ENCODE measurements at regions not wholly inside any gene's neighbourhood (a gene's known extent, or its start where the extent isn't known, plus 50 kb on each side); places are given as distances from the start of the nearest gene placed in this dataset.

DNA sequence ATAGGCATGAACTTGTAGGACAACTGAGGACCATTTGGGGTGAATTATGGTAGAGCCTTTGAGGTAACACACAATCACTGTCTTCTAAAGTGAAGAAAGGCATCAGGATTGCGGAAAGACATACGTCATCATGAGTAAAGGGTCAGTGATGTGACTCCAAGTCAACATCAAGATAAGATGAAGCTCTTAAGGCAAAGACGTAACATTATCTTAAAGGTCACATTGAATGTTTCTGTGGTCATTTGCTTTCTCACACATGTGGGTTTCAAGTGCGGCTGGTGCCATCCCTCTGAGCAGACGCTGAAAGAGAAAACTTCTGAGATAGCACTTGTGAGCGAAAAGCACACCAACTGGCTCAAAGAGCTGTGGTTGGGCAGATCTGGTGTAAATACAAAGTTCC, 63.3 kb upstream of the GRAMD2B start:
- no peak overlapping the region for H3K4me3 Mint-ChIP-seq
- peaks cover under 1% of the 10 kb centered on the region for H3K4me1 ChIP-seq (ENCODE audit: insufficient read depth, low read length)
- no peaks in the 10 kb centered on the region for H3K27me3 Mint-ChIP-seq
- ATAC-seq (ENCODE audit: poor library complexity): no peak
- H3K27ac ChIP-seq (ENCODE audit: low read depth in 1 of 2, low read length in 2 of 2): no peak overlapping the region
- H3K36me3 Mint-ChIP-seq (ENCODE audit: low read depth): no peaks in the 10 kb centered on the region
- no peak overlapping the region for H3K4me3 ChIP-seq (ENCODE audit: low read length)
- no peaks in the 10 kb centered on the region for H3K27me3 ChIP-seq (ENCODE audit: control insufficient read depth in 1 of 2, insufficient read depth in 2 of 2, low read length in 2 of 2)
- intact Hi-C loops (cut with DNase I, micrococcal nuclease): loop anchor here in 1 of 2 experiments (5.0 kb wide), 1 partner anchor 132 kb away; no protein-coding TSS in a partner anchor
- H3K36me3 ChIP-seq (ENCODE audit: insufficient read depth, low read length): no peaks in the 10 kb centered on the region
- no peak for DNase-seq
- H3K9me3 ChIP-seq (ENCODE audit: control insufficient read depth in 1 of 2, insufficient read depth in 1 of 2, low read length in 2 of 2): no peaks in the 10 kb centered on the region
- H3K9me3 Mint-ChIP-seq: no peaks in the 10 kb centered on the region
- peaks cover 7% of the 10 kb centered on the region for H3K4me1 Mint-ChIP-seq (ENCODE audit: low read depth)
- no peak overlapping the region for H3K27ac Mint-ChIP-seq
- TF ChIP-seq, protein P1, sequence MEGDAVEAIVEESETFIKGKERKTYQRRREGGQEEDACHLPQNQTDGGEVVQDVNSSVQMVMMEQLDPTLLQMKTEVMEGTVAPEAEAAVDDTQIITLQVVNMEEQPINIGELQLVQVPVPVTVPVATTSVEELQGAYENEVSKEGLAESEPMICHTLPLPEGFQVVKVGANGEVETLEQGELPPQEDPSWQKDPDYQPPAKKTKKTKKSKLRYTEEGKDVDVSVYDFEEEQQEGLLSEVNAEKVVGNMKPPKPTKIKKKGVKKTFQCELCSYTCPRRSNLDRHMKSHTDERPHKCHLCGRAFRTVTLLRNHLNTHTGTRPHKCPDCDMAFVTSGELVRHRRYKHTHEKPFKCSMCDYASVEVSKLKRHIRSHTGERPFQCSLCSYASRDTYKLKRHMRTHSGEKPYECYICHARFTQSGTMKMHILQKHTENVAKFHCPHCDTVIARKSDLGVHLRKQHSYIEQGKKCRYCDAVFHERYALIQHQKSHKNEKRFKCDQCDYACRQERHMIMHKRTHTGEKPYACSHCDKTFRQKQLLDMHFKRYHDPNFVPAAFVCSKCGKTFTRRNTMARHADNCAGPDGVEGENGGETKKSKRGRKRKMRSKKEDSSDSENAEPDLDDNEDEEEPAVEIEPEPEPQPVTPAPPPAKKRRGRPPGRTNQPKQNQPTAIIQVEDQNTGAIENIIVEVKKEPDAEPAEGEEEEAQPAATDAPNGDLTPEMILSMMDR (IDR thresholded peaks at IDR 0.05): no peak
- CTCF ChIA-PET: no interaction called here
- POLR2A ChIA-PET: no interaction called here

DNA sequence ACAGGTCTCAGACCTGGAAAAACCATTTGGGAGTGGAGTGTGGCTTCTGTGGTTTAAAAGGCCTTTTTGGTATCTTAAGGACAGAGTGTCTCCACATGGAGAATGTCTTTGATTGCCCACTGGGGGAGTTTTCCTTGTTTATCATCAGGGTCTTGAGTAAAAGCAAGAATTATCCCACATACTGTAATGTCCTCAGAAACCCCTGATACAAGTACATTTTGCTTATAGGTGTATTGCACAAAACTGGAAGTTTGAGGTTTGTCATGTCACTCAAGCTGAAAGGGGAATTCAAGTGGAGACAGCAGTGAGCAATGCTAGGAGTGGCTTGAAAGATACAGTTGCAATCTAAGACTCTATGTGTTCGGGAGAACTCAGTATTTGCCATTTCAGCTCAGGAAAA, 62.7 kb upstream of the GRAMD2B start:
- TF ChIP-seq, protein P1 (IDR thresholded peaks at IDR 0.05): no peak
- POLR2A ChIA-PET: no interaction called here
- no peak for ATAC-seq (ENCODE audit: poor library complexity)
- Mint-ChIP-seq H3K4me3 (no peak overlapping the region), H3K27me3 (no peaks in the 10 kb centered on the region), H3K27ac (no peak overlapping the region), H3K36me3 (ENCODE audit: low read depth) (no peaks in the 10 kb centered on the region), H3K4me1 (ENCODE audit: low read depth) (peaks cover 1% of the 10 kb centered on the region), H3K9me3 (no peaks in the 10 kb centered on the region)
- Histone ChIP-seq H3K36me3 (ENCODE audit: insufficient read depth, low read length) (no peaks in the 10 kb centered on the region), H3K27ac (ENCODE audit: low read depth in 1 of 2, low read length in 2 of 2) (no peak overlapping the region), H3K4me3 (ENCODE audit: low read length) (no peak overlapping the region), H3K9me3 (ENCODE audit: control insufficient read depth in 1 of 2, insufficient read depth in 1 of 2, low read length in 2 of 2) (no peaks in the 10 kb centered on the region), H3K27me3 (ENCODE audit: control insufficient read depth in 1 of 2, insufficient read depth in 2 of 2, low read length in 2 of 2) (no peaks in the 10 kb centered on the region), H3K4me1 (ENCODE audit: insufficient read depth, low read length) (no peaks in the 10 kb centered on the region)
- DNase-seq: peak in 2 of 14 experiments; percentile 18 to 31
- CTCF ChIA-PET: interaction anchor here (0.9 kb wide), 1 partner anchor 179 kb away, joined by 3 read pairs; no protein-coding TSS in a partner anchor
- intact Hi-C loops (cut with DNase I, micrococcal nuclease): no loop called here

DNA sequence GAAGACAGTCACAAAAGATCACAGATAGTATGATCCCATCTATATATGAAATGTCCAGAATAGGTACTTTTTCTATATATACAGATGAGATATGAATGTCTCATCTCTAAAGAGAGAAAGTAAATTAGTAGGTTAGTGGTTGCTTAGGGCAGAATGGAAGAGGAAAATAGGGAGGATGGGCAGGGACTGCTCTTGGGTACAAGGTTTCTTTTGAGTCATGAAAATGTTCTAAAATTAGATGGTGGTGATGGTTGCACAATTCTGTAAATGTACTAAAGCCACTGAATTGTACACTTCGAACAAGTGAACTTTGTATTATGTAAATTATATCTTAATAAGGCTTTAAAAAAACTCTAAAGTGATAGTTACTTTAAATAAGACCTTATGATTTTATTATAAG, 59.6 kb upstream of the GRAMD2B start:
- H3K27me3 Mint-ChIP-seq: no peaks in the 10 kb centered on the region
- Histone ChIP-seq H3K27ac (ENCODE audit: low read depth in 1 of 2, low read length in 2 of 2) (no peak overlapping the region), H3K36me3 (ENCODE audit: insufficient read depth, low read length) (no peaks in the 10 kb centered on the region), H3K4me1 (ENCODE audit: insufficient read depth, low read length) (no peaks in the 10 kb centered on the region), H3K27me3 (ENCODE audit: control insufficient read depth in 1 of 2, insufficient read depth in 2 of 2, low read length in 2 of 2) (no peaks in the 10 kb centered on the region), H3K9me3 (ENCODE audit: control insufficient read depth in 1 of 2, insufficient read depth in 1 of 2, low read length in 2 of 2) (no peaks in the 10 kb centered on the region), H3K4me3 (ENCODE audit: low read length) (no peak overlapping the region)
- ATAC-seq (ENCODE audit: poor library complexity) (no peak), DNase-seq (no peak)
- H3K27ac Mint-ChIP-seq: no peak overlapping the region
- intact Hi-C loops (cut with DNase I, micrococcal nuclease): no loop called here
- no peaks in the 10 kb centered on the region for H3K36me3 Mint-ChIP-seq (ENCODE audit: low read depth)
- CTCF ChIA-PET: no interaction called here
- no peaks in the 10 kb centered on the region for H3K9me3 Mint-ChIP-seq
- TF ChIP-seq, protein P1 (IDR thresholded peaks at IDR 0.05): no peak
- H3K4me3 Mint-ChIP-seq: no peak overlapping the region
- POLR2A ChIA-PET: interaction anchor here (0.6 kb wide), 1 partner anchor 11 kb away, joined by 3 read pairs; no protein-coding TSS in a partner anchor
- H3K4me1 Mint-ChIP-seq (ENCODE audit: low read depth): no peaks in the 10 kb centered on the region

Data from CD4-positive, alpha-beta T cell (primary cell).